Lower leg skin (tissue), 3 donors: ENCODE measurements at regions not wholly inside any gene's neighbourhood (a gene's known extent, or its start where the extent isn't known, plus 50 kb on each side); places are given as distances from the start of the nearest gene placed in this dataset.

Experiments used
- CTCF ChIP-seq, 3 donors: fragments of 450-650 bp; IDR thresholded peaks; one replicate each; pipeline ENCODE4 v1.5.1; 2016; ENCODE audit warnings: antibody characterized with exemption in 3 of 3, mild to moderate bottlenecking in 3 of 3, moderate library complexity in 2 of 3
- POLR2A ChIP-seq, 2 donors: fragments of 450-650 bp; IDR thresholded peaks; one replicate each; pipeline ENCODE4 v1.6.1; 2016 to 2017; ENCODE audit warnings: antibody characterized with exemption in 2 of 2, mild to moderate bottlenecking in 1 of 2, moderate library complexity in 1 of 2

- TF ChIP-seq CTCF (IDR thresholded peaks at IDR 0.05) (no peak), POLR2A (IDR thresholded peaks at IDR 0.05) (no peak)
Observed at GRCh38 chr4:66279084-66279483, 608.8 kb upstream of the EPHA5 start.
